GM19467 (cell line): ENCODE measurements at regions not wholly inside any gene's neighbourhood (a gene's known extent, or its start where the extent isn't known, plus 50 kb on each side); places are given as distances from the start of the nearest gene placed in this dataset.
A peak's percentile ranks its signal among the peaks of the same experiment; 100 is the strongest.
"Not testable (repeated sequence)": the region's sequence is repeated elsewhere in the genome, so short reads cannot be mapped to it uniquely, and the experiment has no call there.

Experiments used
- ATAC-seq: cut with Tn5 transposase; IDR thresholded peaks from one replicate; pipeline ENCODE4 v1.9.1; 2021; ENCODE audit warnings: mild to moderate bottlenecking, moderate library complexity; ENCODE audit not compliant: unreplicated experiment

DNA sequence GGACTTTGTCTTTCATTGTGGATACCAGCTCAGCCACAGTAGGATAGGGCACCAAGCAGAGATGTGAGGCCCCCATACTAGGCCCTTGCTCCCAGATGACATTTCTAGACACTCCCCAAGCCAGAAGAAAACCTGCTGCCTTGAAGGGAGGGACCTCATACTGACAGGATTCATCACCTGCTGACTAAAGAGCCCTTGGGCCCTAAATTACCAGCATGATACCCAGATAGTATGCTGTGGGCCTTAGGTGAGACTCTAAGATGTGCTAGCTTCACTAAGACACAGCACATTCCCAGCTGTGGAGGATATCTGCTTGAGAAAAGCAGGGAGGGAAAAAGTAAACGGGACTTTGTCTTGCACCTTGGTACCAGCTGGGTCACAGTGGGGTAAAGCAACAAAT is 324.0 kb downstream of the TBL1XR1 start:
- no peak for ATAC-seq

DNA sequence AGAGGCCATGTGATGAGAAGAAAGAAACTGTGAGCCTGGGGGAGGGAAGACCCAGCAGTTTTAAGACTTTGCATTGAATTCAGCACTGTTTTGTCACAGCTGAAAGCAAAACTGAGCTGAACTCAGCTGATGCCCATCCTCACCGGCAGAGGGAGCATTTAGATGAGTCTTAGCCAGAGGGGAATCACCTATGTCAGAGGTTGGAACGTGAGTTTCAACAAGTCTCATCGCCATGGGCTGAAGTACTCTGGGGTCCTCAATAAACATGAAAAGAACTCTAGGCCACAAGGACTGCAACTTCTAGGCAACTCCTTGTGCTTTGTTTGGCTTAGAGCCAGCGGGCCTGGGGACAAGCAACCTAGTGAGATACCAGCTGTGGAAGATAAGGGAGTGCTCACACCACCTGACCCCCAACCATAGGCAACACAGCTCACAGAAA is 324.5 kb downstream of the TBL1XR1 start:
- peak; percentile 93 for ATAC-seq

GRCh38 chr3:176870451-176870850 is 326.8 kb downstream of the TBL1XR1 start:
- no peak for ATAC-seq

GRCh38 chr3:176867681-176868663 is 329.3 kb downstream of the TBL1XR1 start:
- ATAC-seq = no peak

- no peak for ATAC-seq
Observed at GRCh38 chr3:176861137-176861536, 336.1 kb downstream of the TBL1XR1 start.

- ATAC-seq = no peak
Observed at GRCh38 chr3:176856721-176857120, 340.6 kb downstream of the TBL1XR1 start.

DNA sequence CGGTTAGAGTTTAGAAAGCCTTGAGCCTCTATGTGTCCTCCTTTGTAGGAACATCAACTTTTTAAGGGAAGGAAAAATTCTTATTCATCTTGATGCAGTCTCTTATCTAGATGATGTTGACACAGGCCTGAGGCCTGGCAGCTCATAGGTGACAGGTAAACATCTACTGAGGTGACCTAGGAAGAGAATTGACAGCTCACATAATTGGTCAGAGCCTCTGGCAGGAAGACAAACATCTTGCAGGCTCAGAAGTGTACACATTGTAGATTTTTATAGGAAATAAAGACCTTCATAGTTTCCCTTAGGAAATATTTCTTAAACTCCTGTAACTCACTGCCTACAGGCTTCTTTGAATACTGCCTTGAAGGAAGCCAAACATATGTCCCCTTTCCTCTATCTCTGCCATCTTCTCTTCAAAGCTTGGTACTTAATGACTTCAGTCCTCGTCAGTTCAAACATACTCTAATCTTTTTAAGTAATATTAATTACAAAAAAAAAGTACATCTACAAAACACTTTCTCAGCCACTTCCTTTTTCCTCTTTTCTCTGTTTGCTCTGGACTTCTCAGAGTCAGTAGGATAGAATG is 341.3 kb downstream of the TBL1XR1 start:
- no peak for ATAC-seq

GRCh38 chr3:176855213-176855612 is 342.1 kb downstream of the TBL1XR1 start:
- no peak for ATAC-seq

DNA sequence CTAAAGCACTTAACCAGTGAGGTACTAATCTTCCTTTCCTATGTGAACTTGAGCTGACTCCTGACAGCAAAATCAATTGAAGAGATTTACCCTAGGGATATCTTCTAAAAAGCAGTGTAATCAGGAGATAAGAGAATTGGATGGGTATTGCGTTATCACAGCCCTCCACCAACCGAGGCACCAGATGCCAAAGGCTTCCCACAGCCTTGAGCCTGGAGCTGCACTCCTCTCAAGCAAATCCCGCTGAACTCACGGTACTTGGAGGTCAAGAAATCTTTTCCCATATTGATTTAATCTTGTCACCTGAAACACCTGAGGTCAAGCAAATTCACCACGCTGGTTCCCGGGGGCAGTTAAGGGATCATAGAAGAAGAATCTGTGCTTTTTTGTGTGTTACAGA is 346.8 kb downstream of the TBL1XR1 start:
- ATAC-seq = no peak

GRCh38 chr3:176848431-176849214 is 348.7 kb downstream of the TBL1XR1 start:
- ATAC-seq = no peak

- ATAC-seq = no peak
Observed at GRCh38 chr3:176842914-176843313, 354.4 kb downstream of the TBL1XR1 start.

DNA sequence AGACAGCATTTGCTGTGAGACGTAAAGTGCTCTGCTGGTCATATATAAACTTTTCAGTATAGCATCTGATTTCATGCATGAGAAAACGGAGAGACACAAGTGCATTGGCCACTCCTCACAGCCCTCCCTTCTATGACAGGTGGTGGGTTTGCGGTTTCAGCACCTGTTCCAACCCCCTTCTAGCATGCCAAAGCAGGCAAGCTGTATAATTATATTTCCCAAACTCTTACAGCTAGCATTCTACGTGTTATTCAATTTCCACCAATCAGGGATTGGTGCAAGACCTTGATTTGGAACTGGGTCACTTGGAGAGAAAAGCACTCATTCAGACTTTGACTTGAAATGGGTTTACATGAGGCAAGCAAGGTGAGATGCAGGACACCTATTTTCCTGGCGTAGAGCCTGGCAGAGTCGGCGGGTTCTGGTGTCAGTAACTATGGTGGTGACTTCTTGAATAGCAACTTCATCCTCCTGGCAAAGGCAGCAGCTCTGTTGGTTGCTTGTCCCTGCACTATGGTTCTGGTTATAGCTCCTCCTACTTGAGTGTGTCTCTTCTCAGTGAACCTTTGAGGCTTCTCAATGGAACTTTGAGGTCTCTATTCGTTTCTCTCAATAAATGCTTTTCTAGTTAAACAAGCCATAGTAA is 356.5 kb downstream of the TBL1XR1 start:
- ATAC-seq = no peak

DNA sequence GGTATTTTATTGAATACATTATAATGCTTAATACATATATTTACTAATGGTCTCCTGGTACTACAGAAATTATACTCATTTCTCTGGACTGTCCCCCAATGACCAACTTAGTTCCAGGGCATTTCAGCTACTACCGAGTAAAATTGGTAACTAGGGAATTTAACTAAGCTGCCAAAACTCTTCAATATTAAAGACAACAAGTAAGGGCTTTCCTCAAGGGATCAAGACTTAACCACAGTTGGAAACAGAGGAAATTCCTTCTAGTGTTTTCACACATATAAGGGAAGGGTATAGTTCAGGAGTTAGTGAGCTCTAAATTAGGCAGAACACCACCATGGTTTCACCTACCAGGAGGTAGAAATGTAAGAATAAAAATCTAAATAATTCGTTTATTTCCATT is 357.4 kb downstream of the TBL1XR1 start:
- no peak for ATAC-seq

- ATAC-seq = no peak
Observed at GRCh38 chr3:176839466-176839865, 357.8 kb downstream of the TBL1XR1 start.

DNA sequence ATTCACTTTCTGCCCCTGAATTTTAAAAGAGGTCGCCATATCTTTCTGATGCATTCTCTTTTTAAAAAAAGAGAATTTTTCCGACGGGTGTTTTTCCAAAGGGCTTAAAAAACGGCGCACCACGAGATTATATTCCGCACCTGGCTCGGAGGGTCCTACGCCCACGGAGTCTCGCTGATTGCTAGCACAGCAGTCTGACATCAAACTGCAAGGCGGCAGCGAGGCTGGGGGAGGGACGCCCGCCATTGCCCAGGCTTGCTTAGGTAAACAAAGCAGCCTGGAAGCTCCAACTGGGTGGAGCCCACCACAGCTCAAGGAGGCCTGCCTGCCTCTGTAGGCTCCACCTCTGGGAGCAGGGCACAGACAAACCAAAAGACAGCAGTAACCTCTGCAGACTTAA is 370.0 kb downstream of the TBL1XR1 start:
- ATAC-seq = not testable (repeated sequence)

- no peak for ATAC-seq
Observed at GRCh38 chr3:176824811-176825210, 372.5 kb downstream of the TBL1XR1 start.

GRCh38 chr3:176820764-176821163 is 376.5 kb downstream of the TBL1XR1 start:
- no peak for ATAC-seq

- no peak for ATAC-seq
Observed at GRCh38 chr3:176816937-176817336, 380.3 kb downstream of the TBL1XR1 start.

DNA sequence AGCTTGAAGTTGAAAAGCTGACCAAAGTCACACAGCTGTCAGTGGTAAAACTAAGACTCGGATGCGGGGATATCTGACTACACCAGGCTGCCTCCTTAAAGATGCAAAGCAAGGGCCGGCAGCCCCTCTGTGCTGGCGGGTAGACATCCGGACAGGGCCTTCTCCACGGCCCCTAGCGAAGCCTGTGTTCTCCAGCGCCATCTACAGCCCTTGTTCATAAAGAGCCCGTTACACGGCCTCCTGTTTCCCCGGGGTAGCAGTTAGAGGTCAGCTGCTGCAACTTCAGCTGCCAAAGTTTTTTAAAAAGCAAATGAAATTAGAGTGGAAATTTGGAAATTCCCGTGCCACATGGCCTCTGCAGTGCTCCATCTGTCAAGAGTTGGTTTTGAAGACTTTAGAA is 383.0 kb downstream of the TBL1XR1 start:
- peak; percentile 95 for ATAC-seq

- ATAC-seq = no peak
Observed at GRCh38 chr3:176807938-176808337, 389.3 kb downstream of the TBL1XR1 start.

DNA sequence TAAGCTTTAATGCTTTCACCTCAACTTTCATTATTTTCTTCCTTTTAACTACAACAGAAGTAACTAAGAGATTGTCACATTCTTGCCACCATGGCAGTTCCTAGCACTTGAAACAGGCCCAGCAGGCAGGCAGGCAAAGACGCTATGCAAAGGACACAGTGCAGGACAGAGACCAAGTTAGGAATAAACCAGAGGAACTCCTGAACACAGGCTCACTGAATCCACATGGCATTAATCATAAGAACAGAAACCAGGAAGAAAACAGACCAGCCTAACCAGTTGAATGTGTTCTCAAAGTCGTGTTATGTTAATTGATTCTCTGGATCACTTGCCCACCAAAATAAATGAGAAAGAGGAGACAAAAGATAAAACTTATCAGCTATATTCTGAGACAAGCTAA is 397.6 kb downstream of the TBL1XR1 start:
- no peak for ATAC-seq
